CD8-positive, alpha-beta memory T cell (primary cell): ENCODE measurements at regions not wholly inside any gene's neighbourhood (a gene's known extent, or its start where the extent isn't known, plus 50 kb on each side); places are given as distances from the start of the nearest gene placed in this dataset.

ENCODE experiments used
- CTCF ChIA-PET: fragments of 350-600 bp; sonication (Branson Sonifier 250); formaldehyde crosslinking; loops from one replicate; lab custom pipeline; 2021; ENCODE audit warnings: antibody characterized with exemption; lab: Charles Lee
- POLR2A ChIA-PET: fragments of 350-600 bp; sonication (Branson Sonifier 250); formaldehyde crosslinking; loops from one replicate; lab custom pipeline; 2021; ENCODE audit warnings: antibody characterized with exemption; lab: Charles Lee
- DNase-seq, 5 donors: peaks; one replicate each; pipeline versions ENCODE4 v3.0.0 to v3.0.0-alpha.2; 2020 to 2022; ENCODE audit warnings: mixed read lengths in 1 of 5
- H3K27ac ChIP-seq: one replicate; pipeline ENCODE4 v1.7.0; 2013; ENCODE audit warnings: low read depth, mild to moderate bottlenecking, low read length, moderate library complexity
- H3K27me3 ChIP-seq: 2 replicates; pipeline ENCODE4 v1.7.0; 2013; ENCODE audit warnings: low read length, mild to moderate bottlenecking; ENCODE audit not compliant: insufficient read depth, poor library complexity, severe bottlenecking
- H3K36me3 ChIP-seq: 2 replicates; pipeline ENCODE4 v1.7.0; 2013; ENCODE audit warnings: mild to moderate bottlenecking, low read length, moderate library complexity; ENCODE audit not compliant: insufficient read depth
- H3K4me1 ChIP-seq: 2 replicates; pipeline ENCODE4 v1.7.0; 2013; ENCODE audit warnings: mild to moderate bottlenecking, low read length, moderate library complexity; ENCODE audit not compliant: insufficient read depth
- H3K4me3 ChIP-seq: 2 replicates; pipeline ENCODE4 v1.7.0; 2013; ENCODE audit warnings: mild to moderate bottlenecking, low read length
- H3K9me3 ChIP-seq: 2 replicates; pipeline ENCODE4 v1.7.0; 2013; ENCODE audit warnings: mild to moderate bottlenecking, low read length
- H3K27ac Mint-ChIP-seq, 8 donors: one replicate each; pipeline ENCODE4 v1.8.0; 2020 to 2021; ENCODE audit warnings: mixed read lengths in 8 of 8, mild to moderate bottlenecking in 6 of 8, inconsistent platforms in 3 of 8, moderate library complexity in 3 of 8
- H3K27me3 Mint-ChIP-seq, 2 donors: one replicate each; pipeline ENCODE4 v1.8.0; 2020 to 2021; ENCODE audit warnings: mixed read lengths in 2 of 2, mild to moderate bottlenecking in 1 of 2, moderate library complexity in 1 of 2
- H3K36me3 Mint-ChIP-seq, 3 donors: one replicate each; pipeline ENCODE4 v1.8.0; 2020 to 2021; ENCODE audit warnings: mixed read lengths in 3 of 3, inconsistent platforms in 1 of 3, mild to moderate bottlenecking in 1 of 3
- H3K4me1 Mint-ChIP-seq, 3 donors: one replicate each; pipeline ENCODE4 v1.8.0; 2020 to 2021; ENCODE audit warnings: mixed read lengths in 3 of 3, inconsistent platforms in 1 of 3, mild to moderate bottlenecking in 1 of 3
- H3K4me3 Mint-ChIP-seq, 7 donors: one replicate each; pipeline ENCODE4 v1.8.0; 2020 to 2021; ENCODE audit warnings: mixed read lengths in 7 of 7, mild to moderate bottlenecking in 6 of 7, moderate library complexity in 4 of 7, inconsistent platforms in 2 of 7
- H3K9me3 Mint-ChIP-seq, 5 donors: one replicate each; pipeline ENCODE4 v1.8.0; 2020 to 2022; ENCODE audit warnings: mixed read lengths in 5 of 5, mild to moderate bottlenecking in 3 of 5, moderate library complexity in 2 of 5, inconsistent platforms in 1 of 5

- ChIA-PET POLR2A (no interaction called here), CTCF (interaction anchor here (0.6 kb wide), 1 partner anchor 676 kb away, joined by 3 read pairs; no protein-coding TSS in a partner anchor)
- Histone ChIP-seq H3K27me3 (no peaks in the 10 kb centered on the region), H3K36me3 (no peaks in the 10 kb centered on the region), H3K27ac (no peak overlapping the region), H3K4me3 (no peak overlapping the region), H3K4me1 (no peaks in the 10 kb centered on the region), H3K9me3 (no peaks in the 10 kb centered on the region)
- Mint-ChIP-seq H3K4me3 (no peak overlapping the region), H3K9me3 (peaks cover 0 to 8% (median 5%) of the 10 kb centered on the region in 5 donors), H3K4me1 (no peaks in the 10 kb centered on the region), H3K36me3 (no peaks in the 10 kb centered on the region), H3K27me3 (no peaks in the 10 kb centered on the region), H3K27ac (no peak overlapping the region)
- no peak for DNase-seq
Observed at GRCh38 chr10:57249615-57250281, 888.7 kb upstream of the ZWINT start.

- CTCF ChIA-PET: no interaction called here
- Mint-ChIP-seq H3K9me3 (peaks cover 0 to 6% (median 4%) of the 10 kb centered on the region in 5 donors), H3K27me3 (no peaks in the 10 kb centered on the region), H3K4me3 (no peak overlapping the region), H3K4me1 (no peaks in the 10 kb centered on the region), H3K36me3 (no peaks in the 10 kb centered on the region), H3K27ac (no peak overlapping the region)
- no peak overlapping the region for H3K27ac ChIP-seq
- no peaks in the 10 kb centered on the region for H3K9me3 ChIP-seq
- no peak for DNase-seq
- H3K36me3 ChIP-seq: no peaks in the 10 kb centered on the region
- H3K4me3 ChIP-seq: no peak overlapping the region
- H3K27me3 ChIP-seq: no peaks in the 10 kb centered on the region
- POLR2A ChIA-PET: no interaction called here
- H3K4me1 ChIP-seq: no peaks in the 10 kb centered on the region
Observed at GRCh38 chr10:57247271-57247670, 886.2 kb upstream of the ZWINT start.

- no peaks in the 10 kb centered on the region for H3K36me3 ChIP-seq
- Mint-ChIP-seq H3K27me3 (no peaks in the 10 kb centered on the region), H3K9me3 (peaks cover 7 to 45% (median 11%) of the 10 kb centered on the region in 5 donors), H3K27ac (no peak overlapping the region), H3K4me1 (no peaks in the 10 kb centered on the region), H3K4me3 (no peak overlapping the region), H3K36me3 (no peaks in the 10 kb centered on the region)
- peaks cover 4% of the 10 kb centered on the region for H3K9me3 ChIP-seq
- ChIA-PET CTCF (no interaction called here), POLR2A (no interaction called here)
- no peaks in the 10 kb centered on the region for H3K4me1 ChIP-seq
- H3K27ac ChIP-seq: no peak overlapping the region
- H3K4me3 ChIP-seq: no peak overlapping the region
- no peak for DNase-seq
- H3K27me3 ChIP-seq: no peaks in the 10 kb centered on the region
Observed at GRCh38 chr10:57225920-57226319, 864.9 kb upstream of the ZWINT start.

- CTCF ChIA-PET: no interaction called here
Observed at GRCh38 chr10:57224811-57225210, 863.8 kb upstream of the ZWINT start.

GRCh38 chr10:57222603-57223002 lies 861.5 kb upstream of the ZWINT start:
- ChIA-PET POLR2A (no interaction called here), CTCF (no interaction called here)
- Histone ChIP-seq H3K27ac (no peak overlapping the region), H3K36me3 (no peaks in the 10 kb centered on the region), H3K4me1 (no peaks in the 10 kb centered on the region), H3K4me3 (no peak overlapping the region), H3K9me3 (no peaks in the 10 kb centered on the region), H3K27me3 (no peaks in the 10 kb centered on the region)
- no peak for DNase-seq
- peaks cover 0 to 17% (median 7%) of the 10 kb centered on the region in 5 donors for H3K9me3 Mint-ChIP-seq
- H3K4me3 Mint-ChIP-seq: no peak overlapping the region
- no peaks in the 10 kb centered on the region for H3K36me3 Mint-ChIP-seq
- H3K4me1 Mint-ChIP-seq: no peaks in the 10 kb centered on the region
- no peak overlapping the region for H3K27ac Mint-ChIP-seq
- no peaks in the 10 kb centered on the region for H3K27me3 Mint-ChIP-seq

More at GRCh38 chr10:57224811-57225210, 863.8 kb upstream of the ZWINT start:
- POLR2A ChIA-PET: no interaction called here
- Histone ChIP-seq H3K9me3 (peaks cover 4% of the 10 kb centered on the region), H3K4me3 (no peak overlapping the region), H3K36me3 (no peaks in the 10 kb centered on the region), H3K27ac (no peak overlapping the region), H3K4me1 (no peaks in the 10 kb centered on the region), H3K27me3 (no peaks in the 10 kb centered on the region)
- Mint-ChIP-seq H3K4me1 (no peaks in the 10 kb centered on the region), H3K36me3 (no peaks in the 10 kb centered on the region), H3K4me3 (no peak overlapping the region), H3K27me3 (no peaks in the 10 kb centered on the region), H3K9me3 (peaks cover 6 to 34% (median 7%) of the 10 kb centered on the region in 5 donors), H3K27ac (no peak overlapping the region)
- no peak for DNase-seq

- Histone ChIP-seq H3K27me3 (no peaks in the 10 kb centered on the region), H3K36me3 (no peaks in the 10 kb centered on the region), H3K4me1 (no peaks in the 10 kb centered on the region), H3K9me3 (no peaks in the 10 kb centered on the region), H3K27ac (no peak overlapping the region), H3K4me3 (no peak overlapping the region)
- CTCF ChIA-PET: no interaction called here
- Mint-ChIP-seq H3K9me3 (peaks cover 0 to 13% (median 7%) of the 10 kb centered on the region in 5 donors), H3K36me3 (no peaks in the 10 kb centered on the region), H3K27ac (no peak overlapping the region), H3K4me1 (no peaks in the 10 kb centered on the region), H3K27me3 (no peaks in the 10 kb centered on the region), H3K4me3 (no peak overlapping the region)
- POLR2A ChIA-PET: no interaction called here
- no peak for DNase-seq
Observed at GRCh38 chr10:57222129-57222528, 861.1 kb upstream of the ZWINT start.

GRCh38 chr10:57221674-57222073 lies 860.6 kb upstream of the ZWINT start:
- Histone ChIP-seq H3K4me1 (no peaks in the 10 kb centered on the region), H3K27ac (no peak overlapping the region), H3K36me3 (no peaks in the 10 kb centered on the region), H3K4me3 (no peak overlapping the region), H3K9me3 (no peaks in the 10 kb centered on the region), H3K27me3 (no peaks in the 10 kb centered on the region)
- no peaks in the 10 kb centered on the region for H3K36me3 Mint-ChIP-seq
- POLR2A ChIA-PET: no interaction called here
- CTCF ChIA-PET: no interaction called here
- H3K9me3 Mint-ChIP-seq: peaks cover 0 to 9% (median 7%) of the 10 kb centered on the region in 5 donors
- H3K4me3 Mint-ChIP-seq: no peak overlapping the region
- no peak for DNase-seq
- no peaks in the 10 kb centered on the region for H3K27me3 Mint-ChIP-seq
- H3K27ac Mint-ChIP-seq: no peak overlapping the region
- no peaks in the 10 kb centered on the region for H3K4me1 Mint-ChIP-seq

GRCh38 chr10:57218382-57218781 lies 857.3 kb upstream of the ZWINT start:
- no peaks in the 10 kb centered on the region for H3K36me3 Mint-ChIP-seq
- H3K27ac Mint-ChIP-seq: no peak overlapping the region
- H3K4me1 Mint-ChIP-seq: no peaks in the 10 kb centered on the region
- CTCF ChIA-PET: no interaction called here
- no peak overlapping the region for H3K27ac ChIP-seq
- H3K4me3 Mint-ChIP-seq: no peak overlapping the region
- H3K4me1 ChIP-seq: no peaks in the 10 kb centered on the region
- DNase-seq: no peak
- H3K9me3 ChIP-seq: no peaks in the 10 kb centered on the region
- no peaks in the 10 kb centered on the region for H3K36me3 ChIP-seq
- H3K9me3 Mint-ChIP-seq: peaks cover 0 to 17% (median 6%) of the 10 kb centered on the region in 5 donors
- H3K27me3 Mint-ChIP-seq: no peaks in the 10 kb centered on the region
- H3K4me3 ChIP-seq: no peak overlapping the region
- POLR2A ChIA-PET: no interaction called here
- no peaks in the 10 kb centered on the region for H3K27me3 ChIP-seq
